NCI-H82 (cell line): ENCODE measurements at regions not wholly inside any gene's neighbourhood (a gene's known extent, or its start where the extent isn't known, plus 50 kb on each side); places are given as distances from the start of the nearest gene placed in this dataset.

ENCODE experiments used
- DNase-seq: peaks from one replicate; lab custom pipeline; 2025; lab: John Stamatoyannopoulos, UW

DNA sequence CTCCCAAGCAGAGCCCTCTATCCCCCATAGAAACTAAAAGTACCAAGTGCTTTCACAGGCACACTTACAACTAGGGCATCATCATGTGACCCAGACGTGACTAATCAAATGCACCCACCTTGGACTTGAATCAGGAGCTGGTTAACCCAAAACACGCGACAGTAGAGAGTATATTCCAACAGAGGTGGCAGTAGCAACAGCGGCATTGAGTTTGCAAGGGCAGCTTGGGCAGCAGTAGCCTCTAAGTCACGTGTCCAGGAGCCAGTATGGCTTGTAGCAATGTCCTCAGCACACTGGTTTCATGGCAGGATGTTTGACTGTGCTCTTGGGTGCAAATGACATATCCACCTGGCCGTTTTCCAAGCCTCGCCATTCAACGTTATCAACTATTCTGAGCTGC lies 73.4 kb upstream of the DNAH5 start:
- DNase-seq: no peak

DNA sequence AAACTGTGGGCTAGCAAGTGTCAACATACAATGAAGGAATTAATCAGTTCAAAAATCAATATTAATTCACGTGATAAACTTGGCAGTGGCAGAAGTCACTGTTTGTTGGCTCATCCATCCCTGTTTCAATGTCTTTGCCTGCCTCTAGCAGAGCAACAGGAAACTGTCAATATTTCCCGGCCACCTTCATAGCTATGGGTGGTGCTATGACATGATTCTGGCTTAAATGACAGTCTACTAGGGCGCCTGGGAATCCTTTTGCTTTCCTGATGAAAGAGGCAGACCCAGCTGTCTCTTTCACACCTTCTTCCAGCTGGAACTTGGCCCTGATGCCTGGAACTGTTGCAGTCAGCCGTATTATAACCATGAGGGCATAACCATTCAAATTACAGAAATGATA lies 72.1 kb upstream of the DNAH5 start:
- no peak for DNase-seq

DNA sequence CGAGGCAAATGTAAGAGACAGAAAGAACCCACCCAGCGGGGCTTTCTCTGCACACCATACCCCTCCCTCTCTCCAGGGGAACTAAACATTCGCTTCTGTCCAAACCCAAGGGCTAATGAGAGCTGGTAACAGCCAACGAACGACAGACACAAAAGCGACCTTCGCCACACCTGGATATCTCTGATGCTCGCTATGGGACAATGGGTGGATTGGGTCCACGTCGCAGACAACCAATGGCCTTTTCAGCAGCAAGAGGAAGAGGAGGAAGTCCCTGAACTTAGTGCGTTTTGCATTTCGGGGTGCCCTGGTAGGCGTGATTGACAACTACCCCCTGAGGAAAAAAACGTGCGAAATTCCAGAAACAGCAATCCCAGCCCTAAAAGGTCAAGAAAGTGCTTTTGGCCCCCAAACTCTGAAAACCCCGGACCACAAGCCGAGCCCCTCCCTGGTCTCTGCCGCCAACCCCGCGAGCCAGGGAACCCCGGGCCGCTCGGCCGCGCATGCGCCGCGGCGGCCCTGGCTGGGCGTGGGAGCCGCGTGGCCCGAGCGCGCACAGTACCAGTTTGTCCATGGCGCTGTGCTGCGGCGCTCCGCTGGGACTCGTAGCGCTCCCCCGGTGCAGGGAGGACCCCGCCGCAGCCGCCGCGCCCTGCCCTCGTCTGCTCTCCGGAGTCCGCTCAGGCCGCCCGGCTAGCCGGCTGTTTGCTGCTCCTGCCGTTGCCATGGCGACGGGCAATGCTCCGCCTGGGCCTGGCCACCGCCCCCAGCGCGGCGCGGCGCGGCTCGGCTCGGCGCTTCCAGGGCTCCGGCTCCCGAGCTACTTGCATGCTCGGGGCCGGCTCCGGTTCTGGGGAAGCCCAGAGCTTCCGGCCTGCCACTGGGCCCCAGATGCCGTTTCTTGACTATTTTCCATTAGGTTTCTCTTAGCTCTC lies 66.9 kb upstream of the DNAH5 start:
- DNase-seq: peak; percentile 90

DNA sequence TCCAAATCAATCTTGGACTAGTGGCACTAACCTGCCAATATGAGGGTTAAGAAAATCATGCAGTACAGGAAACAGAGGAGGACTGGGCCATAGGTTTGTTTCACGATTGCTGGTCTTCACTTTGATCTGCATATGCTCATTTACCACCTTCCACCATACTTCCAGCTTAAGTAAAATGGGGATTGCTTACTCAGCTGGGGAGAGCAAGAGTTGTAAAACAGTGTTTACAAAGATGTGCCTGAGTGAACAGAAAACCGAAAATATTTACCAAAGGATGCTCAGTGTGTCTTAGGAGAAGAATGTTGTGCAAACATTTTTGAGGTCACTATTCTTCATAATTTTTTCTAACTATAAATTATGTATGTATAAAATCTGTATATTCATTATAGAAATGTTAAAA lies 65.1 kb upstream of the DNAH5 start:
- no peak for DNase-seq

DNA sequence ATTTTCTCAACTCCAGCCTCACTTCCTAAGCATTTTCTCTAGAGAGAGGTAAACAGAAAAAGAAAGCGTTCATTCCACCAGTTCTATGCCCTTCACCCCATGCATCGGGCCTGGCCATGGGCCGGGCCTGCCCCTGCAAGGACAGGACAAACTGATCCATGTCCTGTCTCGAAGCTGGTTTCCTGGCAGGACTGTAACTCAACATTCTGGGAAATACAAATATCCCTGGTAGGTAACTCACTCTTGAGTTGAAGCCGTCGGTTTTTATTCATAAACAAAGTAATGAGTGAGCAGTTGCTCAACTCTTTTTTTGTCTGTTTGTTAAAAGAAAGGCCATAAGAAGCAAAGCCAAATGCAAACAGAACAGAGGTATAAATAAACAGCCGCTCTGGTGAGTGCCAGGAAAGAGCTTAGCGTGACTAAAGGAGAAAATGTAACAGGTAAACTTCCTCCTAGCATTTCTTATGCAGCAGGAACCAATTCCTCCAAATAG lies 64.4 kb upstream of the DNAH5 start:
- no peak for DNase-seq

DNA sequence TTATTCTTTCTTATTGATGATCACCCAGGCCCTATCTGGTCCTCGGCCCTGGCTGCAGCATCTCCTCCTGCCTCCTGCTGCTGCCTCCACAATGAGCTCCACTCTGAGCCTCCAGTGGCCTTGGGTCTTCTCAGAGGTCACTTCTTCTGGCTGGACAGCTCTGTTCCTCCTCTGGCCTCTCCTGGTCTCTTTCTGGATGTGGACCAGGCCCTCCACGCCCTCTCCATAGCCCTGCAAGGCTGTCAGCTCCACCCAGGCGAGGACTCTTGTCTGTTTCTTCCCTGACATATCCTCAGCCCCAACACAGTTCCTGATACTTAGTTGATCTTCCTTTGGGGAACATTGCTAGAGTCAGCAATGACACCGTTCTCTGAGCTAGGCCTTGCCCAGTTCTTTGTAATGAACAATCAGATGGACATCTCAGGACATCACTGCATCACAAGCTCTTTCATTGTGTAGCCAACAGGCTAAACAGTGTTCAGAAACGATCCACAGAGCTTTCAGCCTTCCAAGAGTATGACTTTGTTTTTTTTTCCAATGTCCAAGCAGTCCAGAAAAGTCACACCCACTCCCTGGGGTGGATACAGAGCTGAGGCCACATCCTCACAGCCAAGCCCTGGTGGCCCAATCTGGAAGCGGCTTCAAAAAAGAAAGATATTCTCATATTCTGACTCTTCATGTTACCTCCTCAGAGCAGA lies 62.5 kb upstream of the DNAH5 start:
- DNase-seq: no peak

DNA sequence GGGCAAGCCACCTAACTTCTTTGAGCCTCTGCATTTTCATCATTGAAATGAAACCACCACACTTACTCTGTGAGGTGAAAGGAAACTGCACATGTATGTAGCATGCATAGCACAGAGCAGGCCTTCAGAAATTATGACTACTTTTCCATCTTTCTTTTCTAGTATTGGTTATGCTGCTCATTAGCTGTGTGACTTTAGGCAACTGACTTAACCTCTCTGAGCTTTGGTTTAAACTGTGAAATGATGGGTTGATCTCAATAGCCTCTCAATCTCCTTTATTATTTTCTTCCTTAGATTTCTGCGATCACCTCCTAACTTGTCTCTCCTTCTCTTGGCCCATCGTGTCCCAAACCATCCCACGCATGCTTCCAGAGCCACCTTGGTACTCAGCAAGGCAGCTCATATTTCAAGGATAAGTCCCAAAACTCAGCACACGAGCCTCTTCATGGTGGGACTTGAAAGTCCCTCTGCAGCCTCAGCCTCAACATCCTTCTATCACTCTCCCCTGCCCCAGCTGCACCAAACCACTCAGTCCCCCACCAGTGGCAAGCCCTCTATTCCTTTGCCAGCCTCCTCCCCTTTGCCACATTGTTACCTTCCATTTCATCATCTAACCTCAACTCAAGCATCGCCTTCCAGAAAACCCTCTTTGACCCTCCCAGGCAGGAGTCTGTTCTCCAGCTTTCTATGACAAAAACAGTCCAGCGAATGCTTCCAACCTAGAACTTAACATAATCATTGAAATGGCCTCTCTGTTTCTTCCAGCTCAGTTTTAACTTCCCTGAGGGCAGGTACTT lies 60.3 kb upstream of the DNAH5 start:
- no peak for DNase-seq

DNA sequence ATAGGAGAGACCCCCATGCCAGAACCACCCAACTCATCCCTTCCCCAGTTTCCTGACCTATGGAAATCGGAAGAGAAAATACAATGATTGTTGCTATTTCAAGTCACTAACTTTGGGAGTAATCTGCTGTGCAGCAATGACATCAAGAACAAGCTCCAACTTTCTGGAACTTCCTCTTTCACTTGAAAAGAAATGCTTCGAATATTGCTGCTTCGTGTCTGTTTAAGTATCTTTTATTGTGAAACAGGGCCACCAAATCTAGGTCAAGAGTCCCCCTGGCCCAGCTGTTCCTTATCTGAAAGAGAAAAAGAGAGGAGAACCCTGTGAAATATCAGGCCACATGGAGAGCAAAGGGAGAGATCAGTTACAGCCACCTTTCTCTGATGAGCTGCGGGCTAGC lies 59.4 kb upstream of the DNAH5 start:
- DNase-seq: no peak

DNA sequence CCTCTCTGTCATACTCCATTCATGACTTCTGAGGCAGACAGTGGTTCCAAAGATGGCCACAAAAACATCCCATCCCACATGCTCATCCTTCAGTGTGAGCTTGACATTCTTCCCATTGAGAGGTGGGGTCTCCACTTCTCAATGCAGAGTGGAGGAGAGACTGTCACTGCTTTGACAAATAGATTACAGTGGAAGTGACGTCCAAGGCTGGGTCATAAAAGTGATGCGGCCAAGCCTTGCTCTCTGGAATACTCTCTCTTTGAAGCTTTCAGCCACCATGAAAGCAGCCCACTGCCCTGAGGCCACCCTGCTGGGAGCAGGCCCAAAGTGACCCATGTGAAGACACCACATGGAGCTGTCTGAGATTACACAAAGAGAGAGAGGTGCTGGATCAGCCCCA lies 59.0 kb upstream of the DNAH5 start:
- no peak for DNase-seq

DNA sequence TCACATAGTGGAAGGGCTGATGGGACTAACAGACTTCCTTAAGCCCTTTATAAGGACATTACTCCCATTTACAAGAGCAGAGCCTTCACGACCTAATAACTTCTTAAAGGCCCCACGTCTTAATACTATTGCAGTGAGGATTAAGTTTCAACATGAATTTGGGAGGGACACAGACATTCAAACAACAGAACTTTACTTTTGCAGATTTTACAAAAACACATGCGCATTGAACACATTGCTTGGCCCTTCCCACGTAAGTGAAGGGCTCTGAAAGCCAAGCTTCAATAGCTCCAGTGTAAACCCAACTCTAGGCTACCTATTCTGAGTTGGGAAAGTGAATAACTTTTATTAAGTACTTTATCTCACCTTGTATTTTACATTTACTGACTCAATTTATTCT lies 53.8 kb upstream of the DNAH5 start:
- no peak for DNase-seq

DNA sequence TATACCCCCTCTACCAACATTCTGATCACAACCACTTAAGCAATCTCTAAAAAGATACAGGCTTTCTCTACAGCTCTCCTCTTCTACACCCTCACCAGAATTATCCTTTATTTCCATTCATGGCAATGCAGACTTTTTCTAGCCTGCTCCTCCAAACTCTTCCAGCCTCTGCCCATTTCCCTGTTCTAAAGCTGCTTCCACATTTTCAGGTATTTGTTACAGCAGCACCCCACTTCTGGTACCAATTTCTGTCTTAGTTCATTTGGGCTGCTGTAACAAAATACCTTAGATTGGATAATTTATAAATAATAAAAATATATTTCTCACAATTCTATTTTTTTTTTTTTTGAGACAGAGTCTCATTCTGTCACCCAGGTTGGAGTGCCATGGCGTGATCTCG lies 53.0 kb upstream of the DNAH5 start:
- DNase-seq: no peak

DNA sequence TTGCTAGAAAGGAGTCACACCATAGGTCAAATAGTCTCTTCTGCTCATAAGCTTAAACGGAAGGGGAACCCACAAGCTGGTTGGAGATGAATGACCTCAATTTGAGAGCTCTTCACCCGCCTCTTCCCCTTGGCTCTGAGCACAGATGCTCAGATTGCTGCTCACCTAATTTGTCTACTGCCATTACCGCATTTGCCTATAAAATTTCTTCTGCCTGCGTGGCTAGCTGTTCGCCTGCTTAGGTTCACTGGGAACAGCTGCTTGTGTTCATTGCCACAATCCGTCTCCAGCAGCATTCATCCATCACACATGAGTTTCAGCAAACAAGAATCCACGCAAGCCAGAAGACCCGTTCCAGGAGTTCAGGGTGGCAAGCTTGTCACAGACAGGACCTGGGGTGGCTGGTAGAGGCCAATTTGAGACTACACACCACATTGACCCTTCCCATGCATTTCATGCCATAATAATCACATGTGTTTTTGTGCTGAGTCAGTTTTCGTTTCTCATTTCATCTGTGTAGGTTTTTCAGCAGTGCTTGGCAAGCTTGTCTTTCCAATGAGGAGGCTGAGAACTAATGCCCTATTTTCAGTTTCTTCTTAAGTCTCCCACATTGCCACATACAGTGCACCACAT lies 50.2 kb upstream of the DNAH5 start:
- DNase-seq: no peak
